HG03558 (cell line): ENCODE measurements at regions not wholly inside any gene's neighbourhood (a gene's known extent, or its start where the extent isn't known, plus 50 kb on each side); places are given as distances from the start of the nearest gene placed in this dataset.
"Not testable (repeated sequence)": the region's sequence is repeated elsewhere in the genome, so short reads cannot be mapped to it uniquely, and the experiment has no call there.

ENCODE experiments used
- ATAC-seq: cut with Tn5 transposase; IDR thresholded peaks from one replicate; pipeline ENCODE4 v1.9.1; 2021; ENCODE audit warnings: moderate number of reproducible peaks; ENCODE audit not compliant: unreplicated experiment; ENCODE audit errors: extremely low read depth

DNA sequence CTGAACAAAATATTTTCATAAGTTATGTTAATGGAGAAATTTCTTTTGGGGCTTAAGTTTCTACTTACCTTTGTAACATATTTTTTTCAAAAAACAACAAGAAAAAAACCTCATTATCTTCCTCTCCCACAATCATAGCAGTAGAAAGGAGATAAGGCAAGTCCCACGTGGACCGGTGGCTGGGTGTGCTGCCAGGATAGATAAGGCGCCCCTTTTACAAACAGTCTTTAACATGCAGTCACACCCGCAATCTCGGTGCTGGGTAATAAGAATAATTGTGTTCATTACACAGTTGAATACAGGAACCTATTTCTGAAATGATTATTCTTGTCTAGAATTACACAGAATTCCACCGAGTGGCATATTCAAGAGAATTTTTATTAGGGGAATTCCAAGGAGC lies 1202.3 kb downstream of the UQCRFS1 start:
- ATAC-seq = no peak

DNA sequence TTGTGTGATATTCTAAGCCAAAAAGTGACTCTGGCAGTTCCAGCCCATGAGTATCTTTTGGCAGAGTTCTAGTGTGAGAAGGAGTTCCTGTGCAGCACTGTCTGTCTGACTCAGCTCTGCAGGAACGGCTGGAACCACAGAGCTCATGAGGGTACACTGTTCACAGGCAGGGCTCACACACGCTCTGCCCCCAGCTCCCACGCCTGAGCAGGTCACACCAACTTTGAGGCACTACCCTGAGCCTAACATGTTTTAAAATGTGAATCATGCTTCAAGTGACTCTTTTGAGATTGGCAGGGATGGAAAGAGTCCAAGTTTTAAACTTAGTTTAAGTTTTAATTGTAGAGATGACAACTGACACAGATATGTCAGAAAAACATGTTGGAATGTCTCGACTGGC lies 1203.3 kb downstream of the UQCRFS1 start:
- no peak for ATAC-seq

DNA sequence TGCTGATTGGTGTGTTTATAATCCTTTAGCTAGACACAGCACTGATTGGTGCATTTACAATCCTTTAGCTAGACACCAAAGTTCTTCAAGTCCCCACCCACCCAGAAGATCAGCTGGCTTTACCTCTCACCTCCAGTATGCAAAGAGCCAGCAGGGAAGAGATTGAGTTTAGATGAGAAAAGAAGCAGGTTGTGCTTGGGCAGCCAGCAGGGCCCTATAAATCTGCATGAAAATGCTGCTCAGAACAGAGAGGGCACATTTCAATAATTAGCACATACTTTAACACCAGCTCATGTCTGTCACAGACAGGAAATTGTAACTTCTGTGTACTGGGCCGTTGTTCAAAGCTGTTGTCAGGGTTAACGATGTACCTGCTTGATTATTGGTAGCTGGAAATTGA lies 1204.3 kb downstream of the UQCRFS1 start:
- no peak for ATAC-seq

DNA sequence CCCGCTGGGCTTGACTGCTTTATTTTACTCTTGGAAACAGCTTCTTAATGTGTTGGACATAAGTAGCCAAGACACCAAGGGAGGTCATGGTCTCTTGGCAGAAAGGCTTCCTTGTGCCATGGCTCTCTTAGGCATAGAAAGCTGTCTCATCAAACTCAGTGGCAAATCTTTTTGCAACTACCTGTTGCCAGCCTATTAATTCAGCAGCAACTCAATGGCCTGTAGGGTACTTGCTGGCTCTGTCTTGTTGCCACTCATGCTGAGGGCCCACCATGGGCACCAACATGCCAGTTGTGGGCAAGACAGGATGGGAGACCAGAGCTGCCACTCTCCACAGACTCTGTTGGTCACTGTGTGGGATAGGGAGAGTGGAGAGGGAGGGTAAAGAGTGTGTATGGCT lies 1209.4 kb downstream of the UQCRFS1 start:
- ATAC-seq = no peak

DNA sequence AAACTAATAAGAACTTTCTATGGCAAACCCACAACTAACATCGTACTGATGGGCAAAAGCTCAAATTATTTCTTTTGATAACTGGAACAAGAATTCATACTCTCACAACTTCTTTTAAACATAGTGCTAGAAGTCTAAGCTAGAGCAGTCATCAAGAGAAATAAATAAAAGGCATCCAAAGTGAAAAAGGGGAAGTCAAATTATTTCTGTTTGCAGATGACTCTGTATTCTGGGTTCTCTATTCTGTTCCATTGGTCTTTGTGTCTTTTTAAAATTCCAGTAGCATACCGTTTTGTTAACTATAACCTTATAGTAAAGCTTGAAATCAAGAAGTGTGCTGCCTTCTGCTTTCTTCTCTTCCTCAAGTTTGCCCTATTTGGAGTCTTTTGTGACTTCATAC lies 1215.9 kb downstream of the UQCRFS1 start:
- no peak for ATAC-seq

DNA sequence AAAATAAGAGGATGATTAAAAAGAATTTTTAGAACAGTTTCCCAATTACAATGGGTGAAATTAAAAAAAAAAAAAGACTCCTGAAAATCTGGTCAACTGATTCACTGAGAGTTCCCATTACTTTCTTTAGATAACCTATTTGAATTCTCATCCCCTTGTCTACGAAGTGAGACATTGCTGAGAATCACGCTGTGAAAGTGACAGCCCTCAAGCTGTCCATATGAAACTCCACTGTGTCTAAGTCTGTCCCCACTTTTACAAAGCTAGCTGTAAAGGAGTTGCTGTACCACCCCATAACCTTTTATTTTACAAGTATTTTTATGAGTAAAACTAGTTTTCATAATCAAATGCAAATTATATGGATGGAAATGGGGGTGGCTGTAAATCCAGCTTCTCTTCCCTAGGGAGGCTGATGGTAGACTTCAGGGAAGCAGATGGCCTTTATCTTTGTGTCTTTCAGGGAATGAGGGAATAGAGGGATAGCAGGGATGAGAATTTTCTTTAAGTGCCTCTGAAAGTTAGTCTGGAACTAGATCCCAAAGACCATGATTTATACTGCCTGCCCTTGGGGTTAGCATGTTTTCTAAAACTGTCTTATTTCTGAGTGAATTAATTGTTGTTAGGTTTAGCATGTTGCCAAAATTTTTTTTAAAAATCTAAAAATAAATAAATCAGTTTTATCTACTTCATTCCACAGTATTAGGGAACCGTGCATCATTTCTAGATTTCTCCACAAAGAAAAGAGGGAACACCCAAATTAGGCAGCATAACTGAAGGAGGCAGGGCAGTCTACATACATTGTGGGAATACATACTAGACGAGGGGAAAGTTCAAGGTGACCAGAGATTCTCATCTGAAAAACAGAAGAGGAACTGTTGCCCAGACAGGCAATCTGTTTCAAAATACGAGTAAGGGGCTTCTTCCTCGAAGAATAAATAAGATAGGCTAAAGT lies 1219.1 kb downstream of the UQCRFS1 start:
- ATAC-seq = no peak

DNA sequence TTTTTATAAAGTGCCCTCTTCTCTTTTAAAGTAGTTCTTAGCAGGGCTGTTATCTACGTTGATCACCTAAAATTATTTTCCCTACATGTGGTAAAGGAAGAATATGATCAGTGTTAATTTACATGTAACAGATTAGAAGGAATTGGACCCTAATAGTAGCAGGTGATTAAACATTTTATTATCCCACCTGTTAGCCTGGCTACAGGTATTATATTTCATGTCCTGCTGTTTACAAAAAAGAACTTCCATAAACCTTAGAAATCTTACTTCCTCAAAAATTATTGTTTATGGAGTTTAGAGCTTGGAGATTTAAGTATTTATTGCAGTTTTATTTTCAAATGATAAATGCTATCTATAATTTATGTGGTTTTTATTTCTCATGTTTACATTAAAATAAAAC lies 1226.7 kb downstream of the UQCRFS1 start:
- ATAC-seq = no peak

DNA sequence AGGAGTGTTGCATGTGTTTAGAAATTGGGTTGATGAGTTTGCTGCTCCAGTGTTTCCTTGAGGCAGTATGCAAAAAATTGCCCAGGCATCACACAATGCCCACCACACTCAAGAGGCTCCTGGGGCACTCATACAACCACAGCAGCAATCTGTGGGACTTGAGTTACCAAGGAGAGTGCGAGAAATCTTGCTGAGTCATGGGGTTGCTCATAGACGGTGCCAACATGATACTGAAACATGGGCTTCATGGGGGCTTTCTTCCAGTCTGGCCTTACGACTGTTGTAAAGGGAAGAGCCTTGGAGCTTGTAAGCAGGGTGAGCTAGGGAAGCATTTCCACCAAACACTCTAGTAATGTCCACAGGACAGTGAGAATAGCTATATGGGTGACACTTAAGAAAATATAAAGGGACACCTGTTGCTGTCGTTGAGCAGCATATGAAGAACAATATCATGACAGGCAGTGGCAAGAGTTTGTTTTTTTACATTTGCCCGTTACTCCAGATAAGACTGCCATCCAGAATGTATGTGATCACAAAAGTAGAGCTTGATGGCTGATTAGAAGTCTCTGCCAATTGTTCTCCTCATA lies 1237.4 kb downstream of the UQCRFS1 start:
- no peak for ATAC-seq

DNA sequence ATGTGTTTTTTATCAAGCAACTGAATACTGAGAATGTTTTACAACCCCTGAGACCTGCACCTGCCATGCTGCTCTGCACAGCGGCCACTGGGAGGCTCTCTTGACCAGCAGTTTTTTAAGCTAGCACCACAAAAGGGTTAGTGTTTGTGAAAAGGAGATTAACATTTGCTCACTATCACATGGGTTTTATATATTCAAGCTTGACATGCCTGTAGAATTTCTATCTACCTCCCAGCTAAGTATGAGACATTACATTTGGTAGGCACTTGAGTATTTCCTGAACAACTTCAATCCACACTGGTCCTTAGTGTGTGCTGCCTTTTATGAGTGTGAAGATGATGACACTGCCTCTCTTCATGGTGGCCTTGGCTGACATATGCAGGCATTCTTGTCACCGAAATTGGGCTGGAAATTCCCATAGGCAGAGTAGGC lies 1238.9 kb downstream of the UQCRFS1 start:
- ATAC-seq = no peak

DNA sequence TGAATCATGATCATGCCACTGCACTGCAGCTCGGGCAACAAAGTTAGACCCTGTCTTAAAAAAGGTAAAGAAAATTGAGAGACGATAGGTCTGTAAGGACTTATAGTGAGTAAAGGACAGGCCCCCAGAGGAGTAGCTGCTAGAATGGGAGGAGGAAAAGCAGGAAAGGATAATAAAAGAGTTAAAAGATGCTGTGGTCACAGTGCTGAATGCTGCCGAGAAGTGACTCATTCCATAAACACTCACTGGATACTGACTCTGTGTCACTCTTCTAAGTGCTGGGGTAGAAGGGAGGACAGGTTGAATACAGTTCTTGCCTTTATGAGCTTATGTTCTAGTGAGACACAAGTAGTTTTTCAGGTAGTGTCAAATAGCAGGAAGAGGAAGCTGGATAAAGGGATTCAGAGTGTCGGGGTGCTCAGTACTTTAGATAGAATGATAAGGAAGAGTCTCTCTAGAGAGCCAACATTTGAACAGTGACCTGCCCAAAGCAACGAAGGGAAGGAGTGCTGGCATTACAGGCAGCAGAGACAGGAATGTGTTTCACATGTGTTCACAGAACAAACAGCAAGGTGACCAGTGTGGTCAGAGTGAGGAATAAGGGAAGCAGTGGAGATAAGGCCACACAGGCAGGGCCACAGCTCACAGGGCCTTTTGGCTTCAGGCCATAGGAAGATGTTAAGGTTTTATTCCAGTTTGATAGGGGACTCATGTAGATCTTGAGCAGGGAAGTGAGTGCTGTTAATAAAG lies 1240.5 kb downstream of the UQCRFS1 start:
- no peak for ATAC-seq

DNA sequence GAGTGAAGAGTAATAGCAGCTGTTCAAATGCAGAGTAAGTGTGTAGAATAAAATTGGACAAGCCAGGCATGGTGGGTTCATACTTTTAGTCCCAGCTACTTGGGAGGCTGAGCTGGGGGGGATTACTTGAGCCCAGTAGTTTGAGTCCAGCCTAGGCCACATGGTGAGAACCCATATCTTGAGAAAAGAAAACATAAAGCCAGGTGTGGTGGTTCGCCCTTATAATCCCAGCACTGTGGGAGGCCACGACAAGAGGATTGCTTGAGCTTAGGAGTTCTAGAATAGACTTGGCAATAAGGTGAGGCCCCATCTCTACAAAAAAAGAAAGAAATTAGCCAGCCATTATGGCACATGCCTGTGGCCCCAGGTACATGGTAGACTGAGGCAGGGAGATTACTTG lies 1241.1 kb downstream of the UQCRFS1 start:
- no peak for ATAC-seq

DNA sequence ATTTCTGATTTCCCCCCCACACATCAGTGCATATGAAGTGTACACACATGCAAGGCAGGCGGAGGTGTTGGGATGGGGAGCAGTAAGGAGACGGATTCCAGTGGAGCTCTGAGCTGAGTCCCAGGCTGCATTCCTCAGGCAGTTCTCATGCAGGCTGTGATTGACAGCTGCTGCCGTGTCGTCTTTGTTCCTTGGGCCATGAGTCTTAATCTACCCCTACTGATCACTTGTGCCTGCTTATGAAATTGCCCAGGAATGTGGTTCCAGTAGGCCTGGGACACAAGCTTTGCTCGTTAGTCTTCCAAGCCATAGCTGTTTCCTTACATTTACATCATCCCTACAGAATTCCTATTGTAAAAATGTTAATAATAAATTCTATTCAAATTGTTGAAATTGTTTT lies 1241.9 kb downstream of the UQCRFS1 start:
- no peak for ATAC-seq

DNA sequence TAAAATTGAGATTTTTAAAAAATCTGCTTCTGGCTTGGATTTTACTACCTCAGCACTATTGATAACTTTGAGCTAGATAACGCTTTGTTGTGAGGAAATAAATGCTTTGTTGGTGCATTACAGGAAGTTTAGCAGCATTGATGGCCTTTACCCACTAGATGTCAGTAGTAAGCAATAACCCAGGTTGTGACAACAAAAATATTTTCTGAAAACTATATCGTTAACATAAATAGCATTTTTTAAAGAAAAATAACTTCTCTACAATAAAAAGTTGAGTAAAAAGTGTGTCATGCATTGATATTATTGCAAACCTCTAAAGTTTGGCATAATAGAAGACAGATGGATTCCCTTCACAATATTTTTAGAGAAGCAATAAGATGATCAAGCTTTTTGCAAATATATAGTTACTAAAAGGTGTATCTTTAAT lies 1246.5 kb downstream of the UQCRFS1 start:
- ATAC-seq = no peak

DNA sequence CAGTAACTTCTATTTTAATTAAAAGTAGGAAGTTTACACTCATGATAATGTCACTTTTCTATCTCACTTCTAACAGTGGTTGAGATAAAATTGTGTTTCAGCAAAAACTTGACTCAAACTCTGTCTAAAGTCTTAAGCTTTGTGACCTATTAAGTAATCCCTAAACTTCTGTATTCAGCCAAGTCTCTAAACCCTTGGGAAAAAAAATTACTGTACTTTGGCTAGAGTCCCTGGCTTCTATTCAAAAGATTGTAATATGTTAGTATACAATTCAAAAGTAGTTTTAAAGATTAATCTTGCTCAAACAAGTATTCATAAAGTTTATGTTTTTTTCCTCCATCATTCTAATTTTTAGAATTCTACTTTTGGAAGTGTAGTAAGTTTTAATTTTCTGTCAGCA lies 1248.8 kb downstream of the UQCRFS1 start:
- ATAC-seq = no peak

DNA sequence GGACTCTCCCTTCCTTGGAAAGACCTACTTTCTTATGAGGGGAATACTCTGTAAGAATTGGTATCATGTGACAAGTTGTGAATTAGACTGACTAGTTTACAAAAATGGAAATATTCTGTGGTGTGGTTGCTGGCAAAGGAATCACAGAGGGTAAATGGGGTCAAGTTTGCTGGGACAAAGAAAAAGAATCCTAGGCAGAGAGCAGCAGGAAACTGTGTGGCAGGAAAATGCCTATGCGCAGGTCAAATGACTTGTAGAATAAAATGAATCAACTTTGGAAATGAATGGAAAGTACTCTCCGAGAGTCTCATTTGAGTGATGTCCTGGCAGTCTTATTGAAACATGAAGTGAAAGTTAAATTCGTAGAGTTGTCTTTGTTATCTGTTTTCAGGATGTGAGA lies 1250.7 kb downstream of the UQCRFS1 start:
- no peak for ATAC-seq

DNA sequence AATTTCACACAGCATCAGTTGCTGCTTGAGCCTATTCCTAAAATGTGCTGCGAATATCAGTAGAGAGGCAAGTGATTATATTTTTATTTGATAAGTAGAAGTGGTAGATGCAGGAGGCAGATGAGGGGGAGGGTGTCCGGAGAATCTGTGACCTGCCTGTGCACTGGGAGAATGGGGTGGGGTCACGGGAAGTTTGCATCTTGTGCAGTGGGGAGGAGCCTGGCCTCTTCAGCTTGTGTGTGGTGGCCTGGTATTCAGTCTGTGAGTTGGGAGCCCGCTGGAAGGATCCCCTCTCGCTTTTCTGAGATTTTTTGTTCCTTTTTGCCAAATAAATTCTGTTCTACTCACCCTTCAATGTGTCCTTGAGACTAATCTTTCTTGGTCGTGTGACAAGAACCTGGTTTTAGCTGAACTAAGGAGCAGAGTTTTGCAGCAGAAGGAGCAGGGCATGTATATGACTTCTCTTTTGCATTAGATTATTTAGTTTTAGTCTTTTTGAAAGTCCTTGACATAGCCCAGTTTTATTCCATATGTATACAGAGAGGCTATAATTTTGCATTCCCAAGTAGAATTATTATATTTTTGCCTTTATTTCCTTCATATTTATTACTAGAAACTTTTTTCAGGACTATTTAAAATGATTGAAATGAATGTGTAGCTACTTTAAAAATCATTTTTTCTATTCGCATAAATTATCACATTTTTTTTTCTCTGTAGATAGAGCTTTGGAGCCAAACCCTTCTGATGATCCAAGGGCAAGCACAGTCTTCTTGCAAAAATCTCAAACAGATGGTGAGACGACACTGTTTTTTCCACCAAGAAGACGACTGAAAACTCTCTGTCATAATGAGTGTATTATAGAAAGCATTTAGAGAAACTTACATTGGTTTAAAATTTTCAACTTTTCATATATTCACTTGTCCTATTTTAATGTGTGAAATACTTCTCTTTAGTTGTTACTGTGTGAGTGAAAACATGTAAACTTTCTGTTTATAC lies 1257.2 kb downstream of the UQCRFS1 start:
- ATAC-seq = no peak

DNA sequence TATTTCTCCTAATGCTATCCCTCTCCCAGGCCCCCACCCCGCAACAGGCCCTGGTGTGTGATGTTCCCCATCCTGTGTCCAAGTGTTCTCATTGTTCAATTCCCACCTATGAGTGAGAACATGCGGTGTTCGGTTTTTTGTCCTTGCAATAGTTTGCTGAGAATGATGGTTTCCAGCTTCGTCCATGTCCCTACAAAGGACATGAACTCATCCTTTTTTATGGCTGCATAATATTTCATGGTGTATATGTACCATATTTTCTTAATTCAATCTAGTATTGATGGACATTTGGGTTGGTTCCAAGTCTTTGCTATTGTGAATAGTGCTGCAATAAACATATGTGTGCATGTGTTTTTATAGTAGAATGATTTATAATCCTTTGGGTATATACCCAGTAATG lies 1270.3 kb downstream of the UQCRFS1 start:
- ATAC-seq = not testable (repeated sequence)

DNA sequence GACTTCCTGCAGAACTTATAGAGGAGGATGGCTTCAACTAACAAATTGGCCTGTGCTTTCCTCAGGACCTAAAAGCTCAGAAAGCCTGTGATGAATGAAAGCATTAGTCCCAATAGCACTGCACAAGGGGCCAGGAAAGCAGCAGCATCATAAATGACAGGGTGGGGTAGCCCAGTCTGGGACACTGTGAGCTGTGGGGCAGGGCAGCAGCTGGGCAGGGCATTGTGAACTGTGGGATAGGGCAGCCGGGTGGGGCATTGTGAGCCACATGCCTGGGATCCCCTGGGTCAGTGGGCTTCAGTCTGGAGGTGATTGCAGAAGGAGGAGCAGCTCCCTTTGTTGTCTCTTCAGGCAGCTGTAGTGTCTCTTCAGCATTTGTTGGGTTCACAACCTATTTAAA lies 1276.8 kb downstream of the UQCRFS1 start:
- ATAC-seq = no peak

DNA sequence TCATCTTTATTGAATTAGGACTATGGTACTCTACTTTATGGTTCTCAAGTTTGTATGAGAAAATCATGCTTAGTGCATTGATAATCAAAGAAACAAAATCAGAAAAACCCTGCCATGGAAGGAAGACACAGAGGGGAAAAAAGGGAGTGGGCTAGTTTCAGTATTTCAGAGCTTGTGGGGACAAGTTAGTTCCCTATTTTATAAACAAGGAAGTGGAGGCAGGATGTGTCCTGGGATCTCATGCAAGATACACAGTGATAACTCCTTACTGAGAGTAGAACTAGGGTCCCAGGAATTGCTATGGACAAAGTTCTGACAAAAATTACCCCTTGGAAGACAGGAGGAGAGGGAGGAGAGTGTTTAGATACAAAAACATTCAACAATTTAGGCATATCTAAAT lies 1277.3 kb downstream of the UQCRFS1 start:
- ATAC-seq = no peak

DNA sequence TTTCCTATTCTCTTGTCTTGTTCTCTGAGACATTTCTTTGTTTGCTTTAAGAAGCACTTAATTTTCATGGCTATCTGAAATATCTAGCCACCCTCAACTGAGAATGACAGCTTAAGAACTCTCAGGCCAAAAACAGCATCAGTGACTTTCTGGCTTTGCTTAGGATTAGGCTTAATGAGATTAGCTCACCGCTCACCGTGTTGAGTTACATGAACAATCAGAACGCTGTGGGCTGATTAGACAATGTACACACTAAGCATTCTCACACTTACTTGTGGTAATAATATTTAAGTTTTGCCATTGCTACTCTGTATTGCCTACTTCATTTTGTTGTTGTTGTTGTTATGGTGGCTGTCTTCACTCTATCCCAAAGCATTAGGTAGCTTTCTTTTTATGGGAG lies 1283.6 kb downstream of the UQCRFS1 start:
- ATAC-seq = no peak
